ENCODE measurements at regions not wholly inside any gene's neighbourhood (a gene's known extent, or its start where the extent isn't known, plus 50 kb on each side); places are given as distances from the start of the nearest gene placed in this dataset.

DNA sequence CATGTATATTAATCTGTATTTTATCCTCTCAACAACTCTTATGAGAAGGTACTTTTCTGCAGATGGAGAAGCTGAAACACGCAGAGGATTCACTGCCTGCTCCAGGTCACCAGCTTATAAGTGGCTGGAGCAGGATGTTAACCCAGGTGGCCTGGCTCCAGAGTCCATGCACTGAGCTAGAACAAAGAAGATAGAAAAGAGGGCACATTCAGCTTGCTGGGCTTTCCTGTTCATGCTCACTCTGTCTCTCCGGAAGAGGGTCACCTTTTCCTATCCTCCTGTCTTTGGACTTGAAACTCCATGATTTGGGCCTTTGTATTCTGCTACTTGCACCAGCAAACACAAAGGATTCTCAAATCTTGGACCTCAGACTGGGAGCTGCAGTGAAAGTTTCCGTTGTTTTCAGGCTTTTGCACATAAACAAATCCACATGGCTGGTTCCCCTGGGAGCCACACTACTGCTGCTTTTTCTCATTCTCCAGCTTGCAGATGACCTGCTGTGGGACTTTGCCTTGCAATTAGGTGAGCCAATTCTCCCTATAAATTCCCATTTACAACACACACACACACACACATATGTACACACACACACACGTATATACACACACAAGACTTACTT is 117.3 kb upstream of the GRK3 start (continued):
- TF ChIP-seq, protein P1, sequence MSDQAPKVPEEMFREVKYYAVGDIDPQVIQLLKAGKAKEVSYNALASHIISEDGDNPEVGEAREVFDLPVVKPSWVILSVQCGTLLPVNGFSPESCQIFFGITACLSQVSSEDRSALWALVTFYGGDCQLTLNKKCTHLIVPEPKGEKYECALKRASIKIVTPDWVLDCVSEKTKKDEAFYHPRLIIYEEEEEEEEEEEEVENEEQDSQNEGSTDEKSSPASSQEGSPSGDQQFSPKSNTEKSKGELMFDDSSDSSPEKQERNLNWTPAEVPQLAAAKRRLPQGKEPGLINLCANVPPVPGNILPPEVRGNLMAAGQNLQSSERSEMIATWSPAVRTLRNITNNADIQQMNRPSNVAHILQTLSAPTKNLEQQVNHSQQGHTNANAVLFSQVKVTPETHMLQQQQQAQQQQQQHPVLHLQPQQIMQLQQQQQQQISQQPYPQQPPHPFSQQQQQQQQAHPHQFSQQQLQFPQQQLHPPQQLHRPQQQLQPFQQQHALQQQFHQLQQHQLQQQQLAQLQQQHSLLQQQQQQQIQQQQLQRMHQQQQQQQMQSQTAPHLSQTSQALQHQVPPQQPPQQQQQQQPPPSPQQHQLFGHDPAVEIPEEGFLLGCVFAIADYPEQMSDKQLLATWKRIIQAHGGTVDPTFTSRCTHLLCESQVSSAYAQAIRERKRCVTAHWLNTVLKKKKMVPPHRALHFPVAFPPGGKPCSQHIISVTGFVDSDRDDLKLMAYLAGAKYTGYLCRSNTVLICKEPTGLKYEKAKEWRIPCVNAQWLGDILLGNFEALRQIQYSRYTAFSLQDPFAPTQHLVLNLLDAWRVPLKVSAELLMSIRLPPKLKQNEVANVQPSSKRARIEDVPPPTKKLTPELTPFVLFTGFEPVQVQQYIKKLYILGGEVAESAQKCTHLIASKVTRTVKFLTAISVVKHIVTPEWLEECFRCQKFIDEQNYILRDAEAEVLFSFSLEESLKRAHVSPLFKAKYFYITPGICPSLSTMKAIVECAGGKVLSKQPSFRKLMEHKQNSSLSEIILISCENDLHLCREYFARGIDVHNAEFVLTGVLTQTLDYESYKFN (CRISPR knock-in tag; conservative IDR thresholded peaks at IDR 0.05): peak; percentile 38
- peak; percentile 97 for TF ChIP-seq ZBTB26 (CRISPR knock-in tag; IDR thresholded peaks at IDR 0.05; ENCODE audit: borderline replicate concordance)
- TF ChIP-seq ZGPAT (CRISPR knock-in tag; IDR thresholded peaks at IDR 0.05): 0 out of 2 replicates have a peak, but pooled peaks have one; percentile 9
- TF ChIP-seq HNF4A (CRISPR knock-in tag; IDR thresholded peaks at IDR 0.05): peak; percentile 77

Data from HepG2 (cell line).